Coronary artery (tissue), 2 donors: ENCODE measurements at regions not wholly inside any gene's neighbourhood (a gene's known extent, or its start where the extent isn't known, plus 50 kb on each side); places are given as distances from the start of the nearest gene placed in this dataset.
"Not testable (repeated sequence)": the region's sequence is repeated elsewhere in the genome, so short reads cannot be mapped to it uniquely, and the experiment has no call there.

ENCODE experiments used
- DNase-seq: peaks from one replicate; pipeline ENCODE4 v3.0.0-alpha.2; 2017; ENCODE audit warnings: low spot score
- H3K27ac ChIP-seq, 2 donors: fragments of 200-600 bp; sonication (generic); one replicate each; pipeline ENCODE4 v1.5.1; 2016 to 2019
- H3K4me3 ChIP-seq: fragments of 200-600 bp; sonication (generic); 2 replicates; pipeline ENCODE4 v1.5.1; 2016; ENCODE audit warnings: mild to moderate bottlenecking, moderate library complexity
- CTCF ChIP-seq: fragments of 200-600 bp; sonication (generic); IDR thresholded peaks from one replicate; pipeline ENCODE4 v1.5.1; 2019; ENCODE audit warnings: antibody characterized with exemption

GRCh38 chr7:142499635-142500034, 241.8 kb upstream of the PRSS58 start:
- TF ChIP-seq CTCF, result no peak
- DNase-seq, result no peak
- H3K27ac ChIP-seq, result no peak overlapping the region
- no peak overlapping the region for H3K4me3 ChIP-seq

- Histone ChIP-seq H3K27ac (no peak overlapping the region), H3K4me3 (no peak overlapping the region)
- DNase-seq, result no peak
- TF ChIP-seq CTCF, result no peak
Measured at GRCh38 chr7:142498364-142498763, 240.5 kb upstream of the PRSS58 start.

GRCh38 chr7:142496545-142496991, 238.7 kb upstream of the PRSS58 start:
- peak; percentile 60 for TF ChIP-seq CTCF
- Histone ChIP-seq H3K4me3 (no peak overlapping the region), H3K27ac (no peak overlapping the region)
- DNase-seq, result no peak

GRCh38 chr7:142495879-142496278, 238.0 kb upstream of the PRSS58 start:
- DNase-seq, H3K27ac ChIP-seq, H3K4me3 ChIP-seq: not testable (repeated sequence)

GRCh38 chr7:142495301-142495700, 237.4 kb upstream of the PRSS58 start:
- H3K4me3 ChIP-seq, DNase-seq, H3K27ac ChIP-seq: not testable (repeated sequence)

GRCh38 chr7:142494021-142494420, 236.2 kb upstream of the PRSS58 start:
- TF ChIP-seq CTCF, result no peak
- Histone ChIP-seq H3K4me3 (no peak overlapping the region), H3K27ac (no peak overlapping the region)
- DNase-seq, result no peak

GRCh38 chr7:142488842-142489241, 231.0 kb upstream of the PRSS58 start:
- H3K4me3 ChIP-seq, result no peak overlapping the region
- H3K27ac ChIP-seq, result no peak overlapping the region
- no peak for DNase-seq
- no peak for TF ChIP-seq CTCF

GRCh38 chr7:142488036-142488633, 230.3 kb upstream of the PRSS58 start:
- Histone ChIP-seq H3K4me3 (no peak overlapping the region), H3K27ac (no peak overlapping the region)
- no peak for DNase-seq
- TF ChIP-seq CTCF, result no peak

- DNase-seq, H3K4me3 ChIP-seq, H3K27ac ChIP-seq: not testable (repeated sequence)
Measured at GRCh38 chr7:142487565-142487964, 229.7 kb upstream of the PRSS58 start.
